ENCODE measurements at regions not wholly inside any gene's neighbourhood (a gene's known extent, or its start where the extent isn't known, plus 50 kb on each side); places are given as distances from the start of the nearest gene placed in this dataset.

DNA sequence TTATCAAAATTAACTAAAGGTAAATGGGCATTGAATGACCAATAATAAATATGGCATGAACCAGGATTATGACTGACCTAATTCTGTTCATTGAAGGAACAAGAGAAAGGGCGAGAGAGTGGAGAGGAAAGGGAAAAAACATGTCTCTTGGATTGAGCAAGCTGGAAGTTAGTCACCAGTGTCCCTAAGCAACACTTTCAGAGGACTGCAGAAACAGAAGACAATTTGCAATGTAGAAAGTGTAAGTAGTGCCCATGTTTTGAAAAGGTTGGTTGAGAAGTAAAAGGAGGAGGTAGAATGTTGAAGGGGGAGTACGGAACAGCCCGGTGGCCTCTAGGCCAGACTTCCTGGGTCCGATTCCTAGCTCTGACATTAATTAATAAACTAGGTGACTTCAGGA lies 94.6 kb downstream of the FAS start:
- no peaks in the 10 kb centered on the region for H3K79me1 ChIP-seq (replicated peaks; ENCODE audit: low read length, poor library complexity, severe bottlenecking)
- no peak overlapping the region for H4K8ac ChIP-seq (ENCODE audit: low read length)
- H3K23ac ChIP-seq (ENCODE audit: low read length in 2 of 2), result no peak overlapping the region
- peak overlapping the region; percentile 56 for H3K9ac ChIP-seq (ENCODE audit: low read length)
- no peak overlapping the region for H2AK5ac ChIP-seq (ENCODE audit: low read length, severe bottlenecking)
- H3K4me2 ChIP-seq (ENCODE audit: low read length, poor library complexity, severe bottlenecking), result no peak overlapping the region
- H3K27ac ChIP-seq (ENCODE audit: low read length, poor library complexity, severe bottlenecking), result no peak overlapping the region
- no peak overlapping the region for H2AFZ ChIP-seq (ENCODE audit: low read depth, low read length)
- H3K9me3 ChIP-seq (ENCODE audit: control insufficient read depth, low read length), result no peaks in the 10 kb centered on the region
- no peak overlapping the region for H3K14ac ChIP-seq (ENCODE audit: low read length in 2 of 2)
- H3K4me1 ChIP-seq (ENCODE audit: control insufficient read depth, insufficient read depth, low read depth, low read length), result no peaks in the 10 kb centered on the region
- H3K27me3 ChIP-seq (ENCODE audit: control insufficient read depth in 1 of 2, insufficient read depth in 1 of 2, low read length in 2 of 2), result no peaks in the 10 kb centered on the region
- H3K36me3 ChIP-seq (ENCODE audit: control insufficient read depth in 1 of 2, insufficient read depth in 2 of 2, low read depth in 1 of 2, low read length in 2 of 2), result no peaks in the 10 kb centered on the region
- H2BK120ac ChIP-seq (ENCODE audit: low read depth, low read length), result no peak overlapping the region
- H3K4ac ChIP-seq (ENCODE audit: low read depth in 1 of 2, low read length in 2 of 2), result no peak overlapping the region
- no peak overlapping the region for H3K4me3 ChIP-seq (ENCODE audit: insufficient read depth in 1 of 2, low read depth in 1 of 2, low read length in 2 of 2)
- 89% methylated on average over 4 of the region's 4 CpGs for WGBS
- no peak overlapping the region for H2BK5ac ChIP-seq (ENCODE audit: low read depth, low read length, poor library complexity, severe bottlenecking)
- no peak overlapping the region for H4K91ac ChIP-seq (ENCODE audit: low read length)
- H3K18ac ChIP-seq (ENCODE audit: low read depth in 1 of 2, low read length in 2 of 2), result no peak overlapping the region
- DNase-seq, result peak; percentile 54
- H2BK15ac ChIP-seq (ENCODE audit: low read depth, poor library complexity, severe bottlenecking), result no peak overlapping the region
- H2BK12ac ChIP-seq (ENCODE audit: low read length in 2 of 2), result no peak overlapping the region

DNA sequence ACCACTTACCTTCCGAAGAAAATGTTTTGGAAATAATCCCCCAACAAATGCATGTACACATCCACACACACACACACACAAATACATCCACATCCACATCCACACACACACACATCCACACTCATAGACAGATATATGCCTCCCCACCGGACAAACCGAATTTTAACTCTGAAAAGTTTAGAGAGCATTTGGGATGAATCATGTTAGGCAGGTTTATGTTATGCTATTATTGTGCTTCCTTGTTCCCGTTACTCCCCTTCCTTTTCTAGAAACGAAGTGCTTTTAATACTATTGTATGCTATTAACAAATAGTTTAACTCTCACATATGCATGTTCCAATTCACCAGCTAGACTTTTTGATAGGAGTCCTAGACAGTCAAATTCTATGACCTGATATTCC lies 91.5 kb downstream of the FAS start:
- Histone ChIP-seq H2BK120ac (ENCODE audit: low read depth, low read length) (no peak overlapping the region), H2BK12ac (ENCODE audit: low read length in 2 of 2) (no peak overlapping the region), H2AK5ac (ENCODE audit: low read length, severe bottlenecking) (no peak overlapping the region), H3K4me1 (ENCODE audit: control insufficient read depth, insufficient read depth, low read depth, low read length) (no peaks in the 10 kb centered on the region), H3K18ac (ENCODE audit: low read depth in 1 of 2, low read length in 2 of 2) (no peak overlapping the region), H3K9me3 (ENCODE audit: control insufficient read depth, low read length) (no peaks in the 10 kb centered on the region), H3K79me1 (replicated peaks; ENCODE audit: low read length, poor library complexity, severe bottlenecking) (no peaks in the 10 kb centered on the region), H3K4me3 (ENCODE audit: insufficient read depth in 1 of 2, low read depth in 1 of 2, low read length in 2 of 2) (no peak overlapping the region), H3K9ac (ENCODE audit: low read length) (no peak overlapping the region), H2AFZ (ENCODE audit: low read depth, low read length) (no peak overlapping the region), H3K4ac (ENCODE audit: low read depth in 1 of 2, low read length in 2 of 2) (no peak overlapping the region), H3K27me3 (ENCODE audit: control insufficient read depth in 1 of 2, insufficient read depth in 1 of 2, low read length in 2 of 2) (no peaks in the 10 kb centered on the region), H3K14ac (ENCODE audit: low read length in 2 of 2) (no peak overlapping the region), H4K91ac (ENCODE audit: low read length) (no peak overlapping the region), H2BK15ac (ENCODE audit: low read depth, poor library complexity, severe bottlenecking) (no peak overlapping the region), H3K23ac (ENCODE audit: low read length in 2 of 2) (no peak overlapping the region), H3K4me2 (ENCODE audit: low read length, poor library complexity, severe bottlenecking) (no peak overlapping the region), H3K36me3 (ENCODE audit: control insufficient read depth in 1 of 2, insufficient read depth in 2 of 2, low read depth in 1 of 2, low read length in 2 of 2) (no peaks in the 10 kb centered on the region), H2BK5ac (ENCODE audit: low read depth, low read length, poor library complexity, severe bottlenecking) (no peak overlapping the region), H4K8ac (ENCODE audit: low read length) (no peak overlapping the region), H3K27ac (ENCODE audit: low read length, poor library complexity, severe bottlenecking) (no peak overlapping the region)
- WGBS, result 94% methylated on average over 1 of the region's 5 CpGs
- no peak for DNase-seq

DNA sequence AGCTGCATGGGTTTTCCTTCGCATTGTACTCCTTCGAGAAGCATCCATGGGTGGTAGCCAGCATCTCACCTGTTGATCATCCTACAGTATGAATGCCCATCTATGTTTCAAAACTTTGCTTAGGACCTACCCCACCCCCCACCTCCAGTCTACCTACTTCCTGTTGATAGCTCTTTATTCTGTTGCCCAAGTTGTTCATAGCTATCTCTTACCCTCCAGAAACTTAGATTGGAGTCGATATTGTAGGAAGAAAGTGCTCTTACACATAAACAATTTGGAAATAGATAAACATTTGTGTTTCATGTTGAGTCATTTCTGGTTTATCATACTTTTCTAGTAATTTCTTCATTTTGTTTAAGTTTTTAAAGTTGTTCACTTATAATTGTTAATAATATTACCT lies 90.1 kb downstream of the FAS start:
- Histone ChIP-seq H4K91ac (ENCODE audit: low read length) (no peak overlapping the region), H4K8ac (ENCODE audit: low read length) (no peak overlapping the region), H3K27ac (ENCODE audit: low read length, poor library complexity, severe bottlenecking) (no peak overlapping the region), H3K9me3 (ENCODE audit: control insufficient read depth, low read length) (no peaks in the 10 kb centered on the region), H2BK120ac (ENCODE audit: low read depth, low read length) (no peak overlapping the region), H3K4me2 (ENCODE audit: low read length, poor library complexity, severe bottlenecking) (no peak overlapping the region), H3K4me3 (ENCODE audit: insufficient read depth in 1 of 2, low read depth in 1 of 2, low read length in 2 of 2) (no peak overlapping the region), H3K23ac (ENCODE audit: low read length in 2 of 2) (no peak overlapping the region), H3K14ac (ENCODE audit: low read length in 2 of 2) (no peak overlapping the region), H3K9ac (ENCODE audit: low read length) (no peak overlapping the region), H2BK5ac (ENCODE audit: low read depth, low read length, poor library complexity, severe bottlenecking) (no peak overlapping the region), H2BK12ac (ENCODE audit: low read length in 2 of 2) (no peak overlapping the region), H3K4ac (ENCODE audit: low read depth in 1 of 2, low read length in 2 of 2) (no peak overlapping the region), H2BK15ac (ENCODE audit: low read depth, poor library complexity, severe bottlenecking) (no peak overlapping the region), H2AFZ (ENCODE audit: low read depth, low read length) (no peak overlapping the region), H3K36me3 (ENCODE audit: control insufficient read depth in 1 of 2, insufficient read depth in 2 of 2, low read depth in 1 of 2, low read length in 2 of 2) (no peaks in the 10 kb centered on the region), H3K79me1 (replicated peaks; ENCODE audit: low read length, poor library complexity, severe bottlenecking) (no peaks in the 10 kb centered on the region), H3K18ac (ENCODE audit: low read depth in 1 of 2, low read length in 2 of 2) (peak overlapping the region in 1 of 2 experiments; percentile 25), H3K27me3 (ENCODE audit: control insufficient read depth in 1 of 2, insufficient read depth in 1 of 2, low read length in 2 of 2) (no peaks in the 10 kb centered on the region), H3K4me1 (ENCODE audit: control insufficient read depth, insufficient read depth, low read depth, low read length) (no peaks in the 10 kb centered on the region), H2AK5ac (ENCODE audit: low read length, severe bottlenecking) (no peak overlapping the region)
- peak; percentile 43 for DNase-seq
- WGBS, result 100% methylated on average over 2 of the region's 3 CpGs

DNA sequence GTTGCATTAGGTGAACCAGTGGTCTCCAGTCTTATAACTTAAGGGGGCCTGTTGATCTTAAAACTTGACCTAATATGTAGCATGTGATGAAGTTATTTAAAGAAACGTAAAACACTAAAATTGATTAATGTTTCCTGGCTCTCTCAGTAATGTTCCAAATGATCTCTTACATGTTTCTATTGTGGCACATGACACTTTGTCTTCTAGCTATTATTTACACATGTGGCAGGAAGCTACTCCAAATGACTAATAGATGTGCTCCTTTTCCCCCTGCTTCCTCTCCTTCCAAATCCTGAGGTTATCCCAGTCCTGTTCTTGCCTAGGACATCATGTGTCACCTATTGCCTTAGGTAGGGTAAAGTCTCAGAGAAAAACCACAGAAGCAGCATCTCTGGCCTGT lies 89.4 kb downstream of the FAS start:
- H3K27me3 ChIP-seq (ENCODE audit: control insufficient read depth in 1 of 2, insufficient read depth in 1 of 2, low read length in 2 of 2), result no peaks in the 10 kb centered on the region
- no peak overlapping the region for H3K4me2 ChIP-seq (ENCODE audit: low read length, poor library complexity, severe bottlenecking)
- no peaks in the 10 kb centered on the region for H3K4me1 ChIP-seq (ENCODE audit: control insufficient read depth, insufficient read depth, low read depth, low read length)
- peak overlapping the region in 1 of 2 experiments; percentile 28 for H3K4ac ChIP-seq (ENCODE audit: low read depth in 1 of 2, low read length in 2 of 2)
- no peak overlapping the region for H3K4me3 ChIP-seq (ENCODE audit: insufficient read depth in 1 of 2, low read depth in 1 of 2, low read length in 2 of 2)
- H2BK12ac ChIP-seq (ENCODE audit: low read length in 2 of 2), result peak overlapping the region in 1 of 2 experiments; percentile 11
- H3K36me3 ChIP-seq (ENCODE audit: control insufficient read depth in 1 of 2, insufficient read depth in 2 of 2, low read depth in 1 of 2, low read length in 2 of 2), result no peaks in the 10 kb centered on the region
- no peak overlapping the region for H4K8ac ChIP-seq (ENCODE audit: low read length)
- H2BK120ac ChIP-seq (ENCODE audit: low read depth, low read length), result no peak overlapping the region
- H3K23ac ChIP-seq (ENCODE audit: low read length in 2 of 2), result no peak overlapping the region
- no peaks in the 10 kb centered on the region for H3K9me3 ChIP-seq (ENCODE audit: control insufficient read depth, low read length)
- no peak overlapping the region for H2BK15ac ChIP-seq (ENCODE audit: low read depth, poor library complexity, severe bottlenecking)
- H2AFZ ChIP-seq (ENCODE audit: low read depth, low read length), result no peak overlapping the region
- H3K14ac ChIP-seq (ENCODE audit: low read length in 2 of 2), result no peak overlapping the region
- DNase-seq, result peak; percentile 46
- no peak overlapping the region for H2BK5ac ChIP-seq (ENCODE audit: low read depth, low read length, poor library complexity, severe bottlenecking)
- H4K91ac ChIP-seq (ENCODE audit: low read length), result no peak overlapping the region
- peak overlapping the region in 1 of 2 experiments; percentile 61 for H3K18ac ChIP-seq (ENCODE audit: low read depth in 1 of 2, low read length in 2 of 2)
- no CpG with 5 or more reads among the region's 1 CpG for WGBS
- H3K27ac ChIP-seq (ENCODE audit: low read length, poor library complexity, severe bottlenecking), result no peak overlapping the region
- no peak overlapping the region for H2AK5ac ChIP-seq (ENCODE audit: low read length, severe bottlenecking)
- no peak overlapping the region for H3K9ac ChIP-seq (ENCODE audit: low read length)
- H3K79me1 ChIP-seq (replicated peaks; ENCODE audit: low read length, poor library complexity, severe bottlenecking), result no peaks in the 10 kb centered on the region
